Activated naive CD4-positive, alpha-beta T cell treated with anti-CD3 and anti-CD28 coated beads for 36 hours (primary cell): ENCODE measurements at regions not wholly inside any gene's neighbourhood (a gene's known extent, or its start where the extent isn't known, plus 50 kb on each side); places are given as distances from the start of the nearest gene placed in this dataset.

ENCODE experiments used
- CTCF ChIA-PET: fragments of 350-600 bp; sonication (Branson Sonifier 250); formaldehyde crosslinking; loops from one replicate; lab custom pipeline; 2021; ENCODE audit warnings: antibody characterized with exemption; lab: Charles Lee
- DNase-seq: peaks from one replicate; pipeline ENCODE4 v3.0.0-alpha.2; 2020
- H3K27ac Mint-ChIP-seq: one replicate; pipeline ENCODE4 v1.8.0; 2021; ENCODE audit warnings: mild to moderate bottlenecking, mixed read lengths
- H3K27me3 Mint-ChIP-seq: one replicate; pipeline ENCODE4 v1.8.0; 2021; ENCODE audit warnings: low read depth, mixed read lengths
- H3K36me3 Mint-ChIP-seq: one replicate; pipeline ENCODE4 v1.8.0; 2021; ENCODE audit warnings: low read depth, mixed read lengths
- H3K4me1 Mint-ChIP-seq: one replicate; pipeline ENCODE4 v1.8.0; 2021; ENCODE audit warnings: low read depth, mixed read lengths
- H3K4me3 Mint-ChIP-seq: one replicate; pipeline ENCODE4 v1.8.0; 2021; ENCODE audit warnings: mild to moderate bottlenecking, moderate library complexity, mixed read lengths
- H3K9me3 Mint-ChIP-seq: one replicate; pipeline ENCODE4 v1.8.0; 2021; ENCODE audit warnings: mixed read lengths
- intact Hi-C: fragments of 100-400 bp; cut with micrococcal nuclease; formaldehyde crosslinking; loops from one replicate; pipeline ENCODE4 v1.15.1; 2023

GRCh38 chr3:30554317-30554690, 52.1 kb upstream of the TGFBR2 start:
- Mint-ChIP-seq H3K27ac (no peak overlapping the region), H3K27me3 (no peaks in the 10 kb centered on the region), H3K9me3 (no peaks in the 10 kb centered on the region), H3K4me3 (no peak overlapping the region), H3K36me3 (no peaks in the 10 kb centered on the region), H3K4me1 (peaks cover 30% of the 10 kb centered on the region)
- intact Hi-C loops, result no loop called here
- CTCF ChIA-PET, result interaction anchor here (0.7 kb wide), 1 partner anchor 210 kb away, joined by 4 read pairs; no protein-coding TSS in a partner anchor
- DNase-seq, result no peak

GRCh38 chr3:30555968-30556367, 50.4 kb upstream of the TGFBR2 start:
- DNase-seq, result no peak
- Mint-ChIP-seq H3K27me3 (no peaks in the 10 kb centered on the region), H3K4me1 (peaks cover 28% of the 10 kb centered on the region), H3K9me3 (no peaks in the 10 kb centered on the region), H3K36me3 (no peaks in the 10 kb centered on the region), H3K4me3 (no peak overlapping the region), H3K27ac (no peak overlapping the region)
- intact Hi-C loops, result no loop called here
- CTCF ChIA-PET, result interaction anchor here (1.3 kb wide), 1 partner anchor 292 kb away, joined by 3 read pairs; no protein-coding TSS in a partner anchor
